Stimulated activated naive CD8-positive, alpha-beta T cell treated with anti-CD3 and anti-CD28 coated beads, Interleukin-15, amount 100 ng/mL, for 72 hours (primary cell): ENCODE measurements at regions not wholly inside any gene's neighbourhood (a gene's known extent, or its start where the extent isn't known, plus 50 kb on each side); places are given as distances from the start of the nearest gene placed in this dataset.
"Not testable (repeated sequence)": the region's sequence is repeated elsewhere in the genome, so short reads cannot be mapped to it uniquely, and the experiment has no call there.

Experiments used
- ATAC-seq: fragments of 150-1000 bp; cut with Tn5 transposase; 2 replicates; pipeline ENCODE4 v1.10.0; 2021; ENCODE audit warnings: mild to moderate bottlenecking, moderate library complexity
- DNase-seq, 2 donors: peaks; one replicate each; pipeline ENCODE4 v3.0.0; 2021 to 2022
- H3K27ac Mint-ChIP-seq, 2 donors: one replicate each; pipeline ENCODE4 v1.8.0; 2022; ENCODE audit warnings: mild to moderate bottlenecking in 2 of 2, mixed read lengths in 2 of 2, moderate library complexity in 2 of 2
- H3K27me3 Mint-ChIP-seq: one replicate; pipeline ENCODE4 v1.8.0; 2022; ENCODE audit warnings: mixed read lengths
- H3K4me1 Mint-ChIP-seq: one replicate; pipeline ENCODE4 v1.8.0; 2022; ENCODE audit warnings: mild to moderate bottlenecking, mixed read lengths
- H3K4me3 Mint-ChIP-seq, 2 donors: one replicate each; pipeline ENCODE4 v1.8.0; 2022; ENCODE audit warnings: mild to moderate bottlenecking in 2 of 2, mixed read lengths in 2 of 2, moderate library complexity in 1 of 2
- H3K9me3 Mint-ChIP-seq, 2 donors: one replicate each; pipeline ENCODE4 v1.8.0; 2022; ENCODE audit warnings: mixed read lengths in 2 of 2

- ATAC-seq (no peak), DNase-seq (no peak)
- no peak overlapping the region for H3K27ac Mint-ChIP-seq
- H3K4me1 Mint-ChIP-seq, result peaks cover 19% of the 10 kb centered on the region
- H3K27me3 Mint-ChIP-seq, result peaks cover 30% of the 10 kb centered on the region
- H3K9me3 Mint-ChIP-seq, result no peaks in the 10 kb centered on the region
- no peak overlapping the region for H3K4me3 Mint-ChIP-seq
Observed at GRCh38 chr6:135555550-135555949, 58.0 kb upstream of the AHI1 start.

GRCh38 chr6:135557582-135557981 lies 60.0 kb upstream of the AHI1 start:
- no peak overlapping the region for H3K27ac Mint-ChIP-seq
- no peak for ATAC-seq
- no peaks in the 10 kb centered on the region for H3K9me3 Mint-ChIP-seq

DNA sequence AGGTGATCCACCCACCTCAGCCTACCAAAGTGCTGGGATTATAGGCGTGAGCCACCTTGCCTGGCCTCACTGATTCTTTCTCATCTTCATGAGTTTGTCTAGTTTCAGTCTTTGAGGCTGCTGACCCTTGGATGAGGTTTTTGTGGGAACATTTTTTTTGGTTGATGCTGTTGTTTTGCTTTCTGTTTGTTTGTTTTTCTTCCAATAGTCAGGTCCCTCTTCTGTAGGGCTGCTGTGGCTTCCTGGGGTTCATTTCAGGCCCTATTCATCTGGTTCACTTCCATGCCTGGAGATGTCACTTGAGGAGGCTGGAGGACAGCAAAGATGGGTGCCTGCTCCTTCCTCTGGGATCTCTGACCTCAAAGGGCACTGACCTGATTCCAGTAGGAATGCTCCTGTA lies 68.1 kb upstream of the AHI1 start:
- DNase-seq, H3K27ac Mint-ChIP-seq, H3K4me3 Mint-ChIP-seq: not testable (repeated sequence)
- peak; percentile 46 for ATAC-seq
- H3K4me1 Mint-ChIP-seq, result peaks cover 74% of the 10 kb centered on the region
- H3K27me3 Mint-ChIP-seq, result peaks cover 16% of the 10 kb centered on the region
- peaks cover 15 to 16% of the 10 kb centered on the region in 2 donors for H3K9me3 Mint-ChIP-seq

More at GRCh38 chr6:135557582-135557981, 60.0 kb upstream of the AHI1 start:
- Mint-ChIP-seq H3K4me1 (peaks cover 35% of the 10 kb centered on the region), H3K4me3 (no peak overlapping the region), H3K27me3 (peaks cover 22% of the 10 kb centered on the region)
- no peak for DNase-seq

DNA sequence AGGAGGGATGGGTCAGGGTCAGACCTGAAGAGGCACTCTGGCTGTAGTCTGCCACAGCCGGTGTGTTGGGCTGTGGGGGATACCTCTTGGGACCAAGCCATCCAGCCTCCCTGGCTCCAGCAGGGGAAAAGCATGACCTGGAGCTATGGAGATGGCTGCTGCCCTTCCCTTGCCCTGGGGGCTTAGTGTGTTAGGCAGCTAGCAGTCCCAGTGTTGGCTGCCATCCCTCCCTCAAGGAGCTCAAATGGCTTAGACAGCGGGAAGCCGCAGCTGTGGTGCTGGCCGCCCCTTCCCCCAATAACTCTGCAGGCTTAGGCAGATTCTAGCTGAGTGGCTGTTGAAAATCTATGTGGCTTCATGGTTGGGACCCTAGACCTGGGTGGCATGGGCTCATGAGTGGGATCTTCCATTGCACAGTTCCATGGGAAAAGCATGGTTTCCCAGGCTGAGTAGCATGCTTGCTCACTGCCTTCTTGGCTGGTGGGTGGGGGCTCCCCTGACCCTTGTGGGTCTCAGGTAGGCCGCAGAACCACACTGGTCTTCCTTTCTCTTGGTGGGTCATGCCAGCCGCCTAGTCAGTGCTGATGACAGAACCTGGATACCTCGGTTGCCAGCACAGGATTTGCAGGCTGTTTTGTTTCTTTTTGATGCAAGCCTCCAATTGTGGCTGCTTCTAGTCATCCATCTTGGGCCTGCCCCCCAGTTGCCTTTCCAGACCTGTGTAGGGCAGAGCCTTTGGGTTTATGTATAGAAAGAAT lies 69.0 kb upstream of the AHI1 start:
- Mint-ChIP-seq H3K4me3 (no peak overlapping the region), H3K9me3 (peaks cover 15 to 25% of the 10 kb centered on the region in 2 donors), H3K4me1 (peaks cover 69% of the 10 kb centered on the region), H3K27me3 (peaks cover 16% of the 10 kb centered on the region), H3K27ac (peak overlapping the region in 1 of 2 donors; percentile 35)
- ATAC-seq (peak; percentile 56), DNase-seq (no peak)

DNA sequence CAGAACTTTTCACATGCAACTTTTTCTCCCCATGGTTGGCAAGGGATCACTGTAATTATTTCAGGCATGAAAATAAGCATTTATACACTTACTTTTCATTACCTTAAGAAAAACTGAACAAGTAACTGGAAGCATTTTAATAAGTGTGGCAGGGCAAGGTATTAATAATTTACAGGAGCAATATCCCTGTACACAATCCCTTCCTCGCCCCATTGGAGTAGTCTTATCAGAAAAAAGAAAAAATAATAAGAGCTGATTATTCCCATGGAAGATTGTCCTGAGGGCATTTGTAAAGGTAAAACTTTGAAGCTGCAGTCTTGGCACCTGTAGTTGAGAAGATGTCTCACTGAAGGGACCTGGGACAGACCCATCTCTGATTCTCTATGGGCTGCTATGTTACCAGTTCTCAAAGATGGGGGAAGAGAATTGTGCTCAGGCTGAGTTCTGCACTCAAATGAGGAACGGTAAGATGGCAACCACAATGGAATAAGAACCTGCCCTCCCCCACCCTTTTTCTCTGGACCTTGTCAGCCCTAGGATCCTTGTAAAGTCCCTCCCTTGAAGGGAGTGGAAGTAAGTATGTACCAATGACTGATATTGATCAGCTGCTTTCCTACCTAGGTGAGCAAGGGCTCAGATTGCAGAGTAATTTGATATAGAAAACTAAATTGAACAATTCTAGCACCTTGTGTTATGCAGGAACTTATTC lies 70.0 kb upstream of the AHI1 start:
- ATAC-seq, result no peak
- Mint-ChIP-seq H3K4me1 (peaks cover 63% of the 10 kb centered on the region), H3K27ac (peak overlapping the region in 1 of 2 donors; percentile 88)

DNA sequence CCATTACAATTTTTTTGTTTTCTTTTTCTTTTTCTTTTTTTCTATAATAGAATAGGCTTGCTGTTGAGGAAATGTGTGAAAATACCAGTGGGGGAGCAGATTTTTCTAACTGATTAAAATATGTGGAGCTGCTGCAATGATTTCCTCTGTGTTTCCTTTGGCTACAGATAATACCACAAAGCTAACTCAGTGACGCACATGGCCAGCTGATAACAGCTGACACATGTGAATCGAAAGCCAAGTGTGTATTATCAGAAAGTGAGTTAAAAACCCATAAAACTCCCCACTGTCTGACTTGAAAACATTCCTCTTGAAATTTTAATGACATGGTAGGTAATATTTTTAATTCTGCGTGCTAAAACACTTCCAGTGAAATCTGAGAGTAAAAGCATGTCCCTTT lies 70.8 kb upstream of the AHI1 start:
- H3K4me1 Mint-ChIP-seq, result peaks cover 63% of the 10 kb centered on the region
- H3K4me3 Mint-ChIP-seq, result peak overlapping the region; percentile 37 to 44
- DNase-seq (peak in 1 of 2 donors; percentile 55), ATAC-seq (peak; percentile 89)
- H3K9me3 Mint-ChIP-seq, result peaks cover 10 to 23% of the 10 kb centered on the region in 2 donors
- H3K27ac Mint-ChIP-seq, result peak overlapping the region in 1 of 2 donors; percentile 88
- H3K27me3 Mint-ChIP-seq, result peaks cover 12% of the 10 kb centered on the region

More for the DNA sequence above, 70.0 kb upstream of the AHI1 start:
- Mint-ChIP-seq H3K9me3 (peaks cover 15 to 30% of the 10 kb centered on the region in 2 donors), H3K27me3 (peaks cover 16% of the 10 kb centered on the region), H3K4me3 (peak overlapping the region; percentile 44 to 59)
- no peak for DNase-seq

DNA sequence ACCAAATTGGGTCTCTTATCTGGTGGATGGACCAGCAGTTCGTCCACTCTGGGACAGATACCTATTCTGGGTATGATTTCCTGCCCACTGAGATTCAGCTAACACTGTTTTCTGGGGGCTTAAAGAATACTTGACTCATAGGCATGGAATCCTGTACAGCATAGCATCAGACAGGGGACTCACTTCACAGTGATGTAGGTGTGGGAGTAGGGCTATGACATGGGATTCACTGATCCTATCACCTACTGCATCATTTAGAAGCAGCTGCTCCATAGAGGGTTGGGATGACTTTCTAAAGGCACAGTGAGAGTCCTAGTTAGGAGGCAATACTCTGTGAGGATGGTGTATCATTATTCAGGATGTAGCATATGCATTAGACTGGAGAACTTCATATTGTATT lies 74.5 kb upstream of the AHI1 start:
- H3K27me3 Mint-ChIP-seq, result no peaks in the 10 kb centered on the region
- ATAC-seq (no peak), DNase-seq (no peak)
- peaks cover 0 to 15% of the 10 kb centered on the region in 2 donors for H3K9me3 Mint-ChIP-seq
- H3K4me3 Mint-ChIP-seq, result no peak overlapping the region
- no peak overlapping the region for H3K27ac Mint-ChIP-seq
- H3K4me1 Mint-ChIP-seq, result peaks cover 58% of the 10 kb centered on the region

- Mint-ChIP-seq H3K27ac (no peak overlapping the region), H3K4me3 (no peak overlapping the region), H3K9me3 (peaks cover 0 to 13% of the 10 kb centered on the region in 2 donors), H3K4me1 (peaks cover 44% of the 10 kb centered on the region), H3K27me3 (no peaks in the 10 kb centered on the region)
- ATAC-seq (no peak), DNase-seq (no peak)
Observed at GRCh38 chr6:135575629-135576028, 78.1 kb upstream of the AHI1 start.

DNA sequence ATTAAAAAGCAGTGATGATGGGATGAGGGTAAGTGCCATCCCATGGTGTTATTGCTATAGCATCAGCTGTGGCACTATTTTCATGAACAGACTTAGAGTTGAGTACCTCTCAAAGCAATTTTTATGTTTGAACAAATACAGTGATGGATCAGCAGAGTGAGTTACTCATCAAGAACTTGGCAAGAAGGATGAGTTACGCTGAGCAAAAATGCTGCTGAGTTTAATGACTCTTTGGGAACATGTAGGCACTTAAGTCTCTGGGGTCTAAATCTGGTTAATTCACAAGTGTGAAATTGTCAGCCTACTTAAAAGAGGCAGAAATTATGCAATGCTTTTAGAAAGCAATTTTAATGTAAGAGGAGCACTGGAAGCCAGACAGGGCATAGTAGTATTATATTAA lies 78.5 kb upstream of the AHI1 start:
- H3K9me3 Mint-ChIP-seq, result peaks cover 0 to 9% of the 10 kb centered on the region in 2 donors
- peaks cover 45% of the 10 kb centered on the region for H3K4me1 Mint-ChIP-seq
- H3K4me3 Mint-ChIP-seq, result peak overlapping the region in 1 of 2 donors; percentile 35
- no peaks in the 10 kb centered on the region for H3K27me3 Mint-ChIP-seq
- DNase-seq (no peak), ATAC-seq (no peak)
- H3K27ac Mint-ChIP-seq, result peak overlapping the region in 1 of 2 donors; percentile 63

DNA sequence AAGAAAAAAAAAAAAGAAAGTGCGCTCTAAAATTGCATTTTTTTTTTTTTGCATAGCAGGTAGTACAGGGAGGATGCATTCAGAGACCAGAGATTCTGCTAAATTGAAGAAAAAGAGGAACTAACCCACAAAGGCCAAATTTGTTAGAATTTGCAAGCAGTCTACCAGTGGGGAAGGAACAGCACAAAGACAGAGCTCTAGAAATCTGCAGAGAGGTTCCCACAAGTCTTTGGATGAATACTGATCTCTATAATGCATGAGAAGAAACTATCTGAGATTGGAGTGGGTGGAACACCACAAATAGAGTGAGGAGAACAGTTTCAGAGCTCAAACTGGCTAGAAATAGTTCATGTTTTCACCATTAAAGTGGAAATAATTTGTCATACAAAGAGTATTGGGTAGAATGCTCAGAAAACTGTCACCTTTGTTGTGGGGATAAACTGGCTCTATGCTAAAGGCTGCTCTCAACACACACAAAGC lies 79.6 kb upstream of the AHI1 start:
- Mint-ChIP-seq H3K27me3 (no peaks in the 10 kb centered on the region), H3K4me3 (peak overlapping the region; percentile 50 to 61), H3K27ac (peak overlapping the region; percentile 67 to 97), H3K9me3 (peaks cover 0 to 7% of the 10 kb centered on the region in 2 donors), H3K4me1 (peaks cover 52% of the 10 kb centered on the region)
- peak; percentile 98 for ATAC-seq
- DNase-seq, result peak; percentile 19 to 43

GRCh38 chr6:135578976-135579375 lies 81.4 kb upstream of the AHI1 start:
- DNase-seq (no peak), ATAC-seq (no peak)
- H3K27ac Mint-ChIP-seq, result no peak overlapping the region
- no peaks in the 10 kb centered on the region for H3K27me3 Mint-ChIP-seq
- H3K4me3 Mint-ChIP-seq, result no peak overlapping the region
- peaks cover 0 to 8% of the 10 kb centered on the region in 2 donors for H3K9me3 Mint-ChIP-seq
- peaks cover 68% of the 10 kb centered on the region for H3K4me1 Mint-ChIP-seq

- Mint-ChIP-seq H3K27me3 (no peaks in the 10 kb centered on the region), H3K9me3 (peaks cover 0 to 8% of the 10 kb centered on the region in 2 donors), H3K4me1 (peaks cover 69% of the 10 kb centered on the region), H3K4me3 (no peak overlapping the region), H3K27ac (no peak overlapping the region)
- DNase-seq (no peak), ATAC-seq (no peak)
Observed at GRCh38 chr6:135581211-135581610, 83.7 kb upstream of the AHI1 start.

- no peaks in the 10 kb centered on the region for H3K27me3 Mint-ChIP-seq
- H3K9me3 Mint-ChIP-seq, result peaks cover 5 to 13% of the 10 kb centered on the region in 2 donors
- DNase-seq (no peak), ATAC-seq (peak; percentile 39)
- no peak overlapping the region for H3K4me3 Mint-ChIP-seq
- H3K4me1 Mint-ChIP-seq, result peaks cover 66% of the 10 kb centered on the region
- no peak overlapping the region for H3K27ac Mint-ChIP-seq
Observed at GRCh38 chr6:135583256-135583761, 85.8 kb upstream of the AHI1 start.

GRCh38 chr6:135586388-135586787 lies 88.8 kb upstream of the AHI1 start:
- ATAC-seq, result peak; percentile 45

GRCh38 chr6:135586844-135587243 lies 89.3 kb upstream of the AHI1 start:
- H3K27me3 Mint-ChIP-seq, result no peaks in the 10 kb centered on the region
- DNase-seq (peak; percentile 59 to 67), ATAC-seq (peak; percentile 93)
- peak overlapping the region; percentile 88 to 94 for H3K27ac Mint-ChIP-seq
- H3K4me1 Mint-ChIP-seq, result peaks cover 65% of the 10 kb centered on the region
- H3K4me3 Mint-ChIP-seq, result peak overlapping the region; percentile 44 to 60
- H3K9me3 Mint-ChIP-seq, result peaks cover 25 to 34% of the 10 kb centered on the region in 2 donors

More at GRCh38 chr6:135586388-135586787, 88.8 kb upstream of the AHI1 start:
- no peak for DNase-seq
- peak overlapping the region; percentile 88 to 94 for H3K27ac Mint-ChIP-seq
- peak overlapping the region; percentile 44 to 60 for H3K4me3 Mint-ChIP-seq
- no peaks in the 10 kb centered on the region for H3K27me3 Mint-ChIP-seq
- H3K9me3 Mint-ChIP-seq, result peaks cover 25 to 38% of the 10 kb centered on the region in 2 donors
- H3K4me1 Mint-ChIP-seq, result peaks cover 69% of the 10 kb centered on the region
